H1 (cell line): ENCODE measurements at regions not wholly inside any gene's neighbourhood (a gene's known extent, or its start where the extent isn't known, plus 50 kb on each side); places are given as distances from the start of the nearest gene placed in this dataset.

Experiments used
- CTCF ChIA-PET: fragments of 300-600 bp; sonication (Branson Sonifier 250); formaldehyde crosslinking; loops from one replicate; lab custom pipeline; 2021; ENCODE audit not compliant: partially characterized antibody; lab: Charles Lee
- POLR2A ChIA-PET: fragments of 300-600 bp; sonication (Branson Sonifier 250); formaldehyde crosslinking; loops from one replicate; lab custom pipeline; 2021; ENCODE audit warnings: inconsistent platforms; ENCODE audit not compliant: partially characterized antibody; lab: Charles Lee
- DNase-seq, 2 experiments: peaks; one replicate each; pipeline versions ENCODE4 v3.0.0 to v3.0.0-alpha.2; 2010 to 2022; ENCODE audit warnings: low spot score in 2 of 2, low read depth in 1 of 2, mixed read lengths in 1 of 2
- FAIRE-seq: peaks from 2 replicates; lab custom pipeline; 2011; peaks lifted over from hg19 to GRCh38; lab: Jason Lieb, UNC
- H2AFZ ChIP-seq: 2 replicates; pipeline ENCODE4 v1.8.1; 2012; ENCODE audit warnings: low read length, inconsistent platforms
- H2AK5ac ChIP-seq: 2 replicates; pipeline ENCODE4 v1.6.1; 2013; ENCODE audit warnings: low read depth, low read length
- H2BK120ac ChIP-seq: replicated peaks from 2 replicates; pipeline ENCODE3; 2013; ENCODE audit warnings: low read depth, low read length, inconsistent platforms
- H2BK12ac ChIP-seq: 2 replicates; pipeline ENCODE4 v1.6.1; 2013; ENCODE audit warnings: low read depth, low read length
- H2BK15ac ChIP-seq: 2 replicates; pipeline ENCODE4 v1.6.1; 2013; ENCODE audit warnings: low read length
- H2BK20ac ChIP-seq: 2 replicates; pipeline ENCODE4 v1.6.1; 2013; ENCODE audit warnings: low read length
- H2BK5ac ChIP-seq: 2 replicates; pipeline ENCODE4 v1.6.1; 2013; ENCODE audit warnings: low read depth, low read length
- H3K14ac ChIP-seq: 2 replicates; pipeline ENCODE4 v1.6.1; 2013; ENCODE audit warnings: inconsistent platforms; ENCODE audit not compliant: insufficient read length
- H3K18ac ChIP-seq: 2 replicates; pipeline ENCODE4 v1.6.1; 2013; ENCODE audit warnings: low read length; ENCODE audit errors: extremely low read depth
- H3K23ac ChIP-seq: 2 replicates; pipeline ENCODE4 v1.6.1; 2013; ENCODE audit warnings: inconsistent platforms; ENCODE audit not compliant: insufficient read length
- H3K23me2 ChIP-seq: 2 replicates; pipeline ENCODE4 v1.6.1; 2013; ENCODE audit warnings: low read depth, low read length
- H3K27ac ChIP-seq: 2 replicates; pipeline ENCODE4 v1.6.1; 2011; ENCODE audit warnings: low read depth, low read length, inconsistent platforms
- H3K27me3 ChIP-seq, 4 experiments: replicated peaks in 1 of 4; 1 replicate in 1 of 4; 2 replicates in 3 of 4; pipeline versions ENCODE4 v1.6.1 to v1.8.1; 2011 to 2013; ENCODE audit warnings: low read length in 3 of 4, mild to moderate bottlenecking in 3 of 4, inconsistent platforms in 2 of 4, mixed read lengths in 2 of 4, moderate library complexity in 1 of 4; ENCODE audit not compliant: control insufficient read depth in 3 of 4, insufficient read depth in 3 of 4; ENCODE audit errors: extremely low read depth in 1 of 4
- H3K36me3 ChIP-seq, 4 experiments: 2 replicates each; pipeline versions ENCODE4 v1.6.1 to v1.8.1; 2011 to 2013; ENCODE audit warnings: mild to moderate bottlenecking in 4 of 4, low read length in 3 of 4, moderate library complexity in 2 of 4, control low read depth in 1 of 4, inconsistent platforms in 1 of 4; ENCODE audit not compliant: insufficient read depth in 4 of 4, control insufficient read depth in 2 of 4
- H3K4ac ChIP-seq: replicated peaks from 2 replicates; pipeline ENCODE3; 2013; ENCODE audit warnings: low read length, low read depth, mixed read lengths, inconsistent platforms; ENCODE audit not compliant: insufficient read length
- H3K4me1 ChIP-seq, 4 experiments: replicated peaks in 1 of 4; 1 replicate in 1 of 4; 2 replicates in 3 of 4; pipeline versions ENCODE4 v1.6.1 to v1.8.1; 2011 to 2013; ENCODE audit warnings: low read length in 3 of 4, inconsistent platforms in 2 of 4, mixed read lengths in 1 of 4; ENCODE audit not compliant: insufficient read depth in 4 of 4, control insufficient read depth in 3 of 4
- H3K4me2 ChIP-seq, 2 experiments: 2 replicates each; pipeline versions ENCODE4 v1.6.1 to v1.8.1; 2011 to 2013; ENCODE audit warnings: low read depth in 2 of 2, low read length in 2 of 2, control low read depth in 1 of 2, inconsistent platforms in 1 of 2, mild to moderate bottlenecking in 1 of 2; ENCODE audit not compliant: insufficient read depth in 1 of 2
- H3K4me3 ChIP-seq, 4 experiments: fragments of 200-600, 300-600 bp in 1 of 4; sonication (generic), shearing (Covaris generic), sonication (Bioruptor Twin) in 1 of 4; 2 replicates each; pipeline versions ENCODE4 v1.5.1 to v1.8.1; 2011 to 2016; ENCODE audit warnings: low read length in 4 of 4, low read depth in 3 of 4, control low read depth in 2 of 4, inconsistent platforms in 2 of 4, mild to moderate bottlenecking in 2 of 4, mixed read lengths in 1 of 4, moderate library complexity in 1 of 4; ENCODE audit not compliant: insufficient read depth in 2 of 4; ENCODE audit errors: extremely low read depth in 1 of 4
- H3K56ac ChIP-seq: replicated peaks from 2 replicates; pipeline ENCODE3; 2013; ENCODE audit warnings: low read depth, mild to moderate bottlenecking, mixed read lengths, low read length, inconsistent platforms; ENCODE audit not compliant: insufficient read length
- H3K79me1 ChIP-seq: 2 replicates; pipeline ENCODE4 v1.6.1; 2013; ENCODE audit warnings: low read depth, low read length, control low read depth
- H3K79me2 ChIP-seq, 2 experiments: 2 replicates each; pipeline versions ENCODE4 v1.6.1 to v1.8.1; 2012 to 2013; ENCODE audit warnings: low read length in 2 of 2, mild to moderate bottlenecking in 2 of 2, inconsistent platforms in 1 of 2; ENCODE audit not compliant: insufficient read depth in 2 of 2, control insufficient read depth in 1 of 2
- H3K9ac ChIP-seq, 4 experiments: replicated peaks in 1 of 4; 1 replicate in 1 of 4; 2 replicates in 3 of 4; pipeline versions ENCODE4 v1.6.1 to v1.8.1; 2011 to 2013; ENCODE audit warnings: low read depth in 3 of 4, low read length in 3 of 4, control low read depth in 2 of 4, mild to moderate bottlenecking in 2 of 4, moderate library complexity in 2 of 4, inconsistent platforms in 1 of 4; ENCODE audit errors: extremely low read depth in 1 of 4
- H3K9me3 ChIP-seq, 2 experiments: 2 replicates each; pipeline versions ENCODE4 v1.6.1 to v1.8.1; 2012 to 2013; ENCODE audit warnings: mild to moderate bottlenecking in 2 of 2, moderate library complexity in 2 of 2, control low read depth in 1 of 2, inconsistent platforms in 1 of 2, low read depth in 1 of 2, low read length in 1 of 2, mixed read lengths in 1 of 2; ENCODE audit not compliant: insufficient read depth in 2 of 2
- H4K20me1 ChIP-seq, 2 experiments: replicated peaks in 1 of 2; 2 replicates each; pipeline versions ENCODE3 to v1.8.1; 2011 to 2013; ENCODE audit warnings: inconsistent platforms in 2 of 2, low read length in 2 of 2, mild to moderate bottlenecking in 1 of 2; ENCODE audit not compliant: insufficient read depth in 2 of 2, control insufficient read depth in 1 of 2
- H4K5ac ChIP-seq: 2 replicates; pipeline ENCODE4 v1.6.1; 2013; ENCODE audit warnings: low read length, low read depth, mixed read lengths, inconsistent platforms; ENCODE audit not compliant: insufficient read length
- H4K8ac ChIP-seq: 2 replicates; pipeline ENCODE4 v1.8.0; 2013; ENCODE audit warnings: mild to moderate bottlenecking, moderate library complexity, low read length, inconsistent platforms; ENCODE audit not compliant: insufficient read depth; ENCODE audit errors: extremely low read depth
- H4K91ac ChIP-seq: replicated peaks from 2 replicates; pipeline ENCODE3; 2013; ENCODE audit warnings: low read length, mixed read lengths, inconsistent platforms; ENCODE audit not compliant: insufficient read length
- CBX5 ChIP-seq: fragments of 300-800, 300-1000 bp; sonication (generic); IDR thresholded peaks from 2 replicates; pipeline ENCODE4 v1.7.1; 2016; ENCODE audit warnings: antibody characterized with exemption, low read length, low read depth
- CTBP2 ChIP-seq: IDR thresholded peaks from 2 replicates; pipeline ENCODE4 v1.7.0; 2011; ENCODE audit warnings: borderline replicate concordance, mild to moderate bottlenecking, moderate library complexity, mixed read lengths, low read length; ENCODE audit not compliant: insufficient read depth, insufficient read length
- EZH2 ChIP-seq: fragments of 200-600 bp; sonication (generic); IDR thresholded peaks from 2 replicates; pipeline ENCODE4 v1.7.1; 2012; ENCODE audit warnings: low read depth, mild to moderate bottlenecking, moderate library complexity, low read length, inconsistent platforms; ENCODE audit not compliant: severe bottlenecking
- HDAC6 ChIP-seq: IDR thresholded peaks from one replicate; pipeline ENCODE4 v1.7.1; 2012; ENCODE audit warnings: low read depth, mild to moderate bottlenecking, inconsistent platforms, low read length, moderate library complexity
- JUN ChIP-seq: IDR thresholded peaks from 2 replicates; pipeline ENCODE4 v1.6.1; 2011; ENCODE audit warnings: low read depth, mild to moderate bottlenecking, improper control_type of control experiment, low read length
- POU5F1 ChIP-seq: IDR thresholded peaks from 2 replicates; pipeline ENCODE4 v1.6.1; 2011; ENCODE audit warnings: low read depth, mild to moderate bottlenecking, low read length, moderate library complexity
- RNF2 ChIP-seq: fragments of 200-900, 300-1000 bp; sonication (generic); IDR thresholded peaks from 2 replicates; pipeline ENCODE4 v1.7.1; 2016; ENCODE audit warnings: borderline replicate concordance, low read depth, mild to moderate bottlenecking, antibody characterized with exemption, low read length; ENCODE audit not compliant: poor library complexity, severe bottlenecking; ENCODE audit errors: missing control alignments
- SAP30 ChIP-seq: fragments of 300-600 bp; sonication (generic); IDR thresholded peaks from 2 replicates; pipeline ENCODE4 v1.7.1; 2012; ENCODE audit warnings: low read length, moderate library complexity, mild to moderate bottlenecking, inconsistent platforms; ENCODE audit not compliant: insufficient read depth, insufficient replicate concordance
- SRF ChIP-seq: IDR thresholded peaks from 2 replicates; pipeline ENCODE4 v1.6.1; 2011; ENCODE audit warnings: mild to moderate bottlenecking, low read depth, low read length, moderate library complexity
- TEAD4 ChIP-seq: IDR thresholded peaks from 2 replicates; pipeline ENCODE4 v1.6.1; 2012; ENCODE audit warnings: low read depth, low read length, inconsistent platforms, mixed read lengths
- ZNF274 ChIP-seq: IDR thresholded peaks from 2 replicates; pipeline ENCODE4 v1.7.0; 2012; ENCODE audit warnings: low read length, borderline replicate concordance; ENCODE audit errors: extremely low read depth
- WGBS, 2 experiments: shearing (Covaris generic) in 1 of 2; methylation state at CpG; one replicate each; pipeline versions ENCODE4 v1.1.6 to v1.1.7; 2013 to 2015; ENCODE audit warnings: low lambda C conversion rate in 2 of 2, mixed read lengths in 2 of 2, inconsistent platforms in 1 of 2, low coverage in 1 of 2, missing lambda C conversion rate in 1 of 2; ENCODE audit not compliant: insufficient replicate concordance in 2 of 2, insufficient coverage in 1 of 2, insufficient read length in 1 of 2; ENCODE audit errors: extremely low coverage in 1 of 2, missing lambda C conversion rate in 1 of 2; 5-methylcytosine and 5-hydroxymethylcytosine counted together
- TF ChIP-seq, protein P1 (sequence below): IDR thresholded peaks from 2 replicates; pipeline ENCODE4 v1.6.1; 2011; ENCODE audit warnings: low read depth, mild to moderate bottlenecking, low read length; ENCODE audit not compliant: insufficient read depth

- ChIA-PET POLR2A (interaction anchor here (0.7 to 0.8 kb wide), 2 partner anchors 164 to 1098 kb away, joined by 3 read pairs; no protein-coding TSS in a partner anchor), CTCF (interaction anchor here (0.8 to 6.8 kb wide), 3 partner anchors 26 to 60 kb away, joined by 3 to 59 read pairs (median 4); no protein-coding TSS in a partner anchor)
- Histone ChIP-seq H2BK15ac (no peak overlapping the region), H4K8ac (no peak overlapping the region), H2BK5ac (no peak overlapping the region), H4K91ac (no peak overlapping the region), H3K79me2 (no peaks in the 10 kb centered on the region), H2BK120ac (no peak overlapping the region), H3K14ac (no peak overlapping the region), H3K4ac (no peak overlapping the region), H3K56ac (no peak overlapping the region), H3K23me2 (no peaks in the 10 kb centered on the region), H3K23ac (no peak overlapping the region), H4K20me1 (no peaks in the 10 kb centered on the region), H4K5ac (no peak overlapping the region), H3K18ac (no peak overlapping the region), H3K4me3 (no peak overlapping the region), H2BK20ac (no peak overlapping the region), H3K9me3 (no peaks in the 10 kb centered on the region), H3K36me3 (no peaks in the 10 kb centered on the region), H3K27ac (no peak overlapping the region), H3K4me1 (peaks cover 0 to 6% (median 3%) of the 10 kb centered on the region in 4 experiments; a peak in 3 of 7 replicates), H3K79me1 (no peaks in the 10 kb centered on the region), H3K9ac (no peak overlapping the region), H2BK12ac (no peak overlapping the region), H3K27me3 (0 out of 7 replicates have a peak, but pooled peaks cover 0 to 2% (median 0%) of the 10 kb centered on the region in 4 experiments), H3K4me2 (no peak overlapping the region), H2AK5ac (no peak overlapping the region), H2AFZ (no peak overlapping the region)
- WGBS, 2 experiments: 87% methylated on average over 4 of the region's 4 CpGs; no CpG with 5 or more reads in 1 of the 2 experiments
- no peak for DNase-seq
- no peak for FAIRE-seq
- TF ChIP-seq RNF2 (no peak), JUN (no peak), CBX5 (no peak), CTBP2 (no peak), SRF (no peak), HDAC6 (no peak), EZH2 (no peak), TEAD4 (no peak), SAP30 (no peak), ZNF274 (no peak), POU5F1 (no peak)
- TF ChIP-seq, protein P1, sequence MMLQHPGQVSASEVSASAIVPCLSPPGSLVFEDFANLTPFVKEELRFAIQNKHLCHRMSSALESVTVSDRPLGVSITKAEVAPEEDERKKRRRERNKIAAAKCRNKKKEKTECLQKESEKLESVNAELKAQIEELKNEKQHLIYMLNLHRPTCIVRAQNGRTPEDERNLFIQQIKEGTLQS: no peak
These were observed 81.2 kb upstream of the RUNX3 start for GRCh38 chr1:25011275-25011674.
